ENCODE measurements at regions not wholly inside any gene's neighbourhood (a gene's known extent, or its start where the extent isn't known, plus 50 kb on each side); places are given as distances from the start of the nearest gene placed in this dataset.

DNA sequence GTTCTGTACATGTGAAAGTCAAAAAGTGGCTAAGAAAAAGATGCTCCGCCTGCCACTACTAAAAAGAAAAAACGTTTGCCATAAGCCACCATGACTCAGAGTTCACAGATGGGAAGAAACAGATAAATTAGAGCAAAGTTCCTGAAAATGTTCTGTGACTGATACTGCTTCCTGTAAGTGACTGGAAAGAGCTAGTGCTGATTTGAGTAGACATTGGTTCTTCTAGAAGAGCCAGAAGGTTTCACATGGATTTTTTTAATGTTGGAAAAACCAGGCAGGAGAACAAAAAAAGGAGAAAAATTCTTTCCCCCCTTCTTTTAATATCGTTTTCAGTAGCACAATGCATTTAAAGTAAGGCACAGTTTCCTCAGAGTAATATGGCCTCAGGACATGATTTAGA is 221.4 kb downstream of the HLX start:
- H3K36me3 ChIP-seq (ENCODE audit: control insufficient read depth, insufficient read depth, low read length) = no peaks in the 10 kb centered on the region
- H3K27ac ChIP-seq (ENCODE audit: low read length) = peak overlapping the region; percentile 42
- no peak overlapping the region for H3K4me3 ChIP-seq (ENCODE audit: low read length)
- DNase-seq = peak; percentile 86
- WGBS (ENCODE audit: insufficient coverage) = 40% methylated on average over 2 of the region's 3 CpGs
- H3K27me3 ChIP-seq (ENCODE audit: control insufficient read depth, insufficient read depth, low read length) = no peaks in the 10 kb centered on the region
- H3K4me1 ChIP-seq (ENCODE audit: control insufficient read depth, insufficient read depth, low read length) = no peaks in the 10 kb centered on the region
- no peaks in the 10 kb centered on the region for H3K9me3 ChIP-seq (replicated peaks; ENCODE audit: control insufficient read depth, low read depth, low read length)

DNA sequence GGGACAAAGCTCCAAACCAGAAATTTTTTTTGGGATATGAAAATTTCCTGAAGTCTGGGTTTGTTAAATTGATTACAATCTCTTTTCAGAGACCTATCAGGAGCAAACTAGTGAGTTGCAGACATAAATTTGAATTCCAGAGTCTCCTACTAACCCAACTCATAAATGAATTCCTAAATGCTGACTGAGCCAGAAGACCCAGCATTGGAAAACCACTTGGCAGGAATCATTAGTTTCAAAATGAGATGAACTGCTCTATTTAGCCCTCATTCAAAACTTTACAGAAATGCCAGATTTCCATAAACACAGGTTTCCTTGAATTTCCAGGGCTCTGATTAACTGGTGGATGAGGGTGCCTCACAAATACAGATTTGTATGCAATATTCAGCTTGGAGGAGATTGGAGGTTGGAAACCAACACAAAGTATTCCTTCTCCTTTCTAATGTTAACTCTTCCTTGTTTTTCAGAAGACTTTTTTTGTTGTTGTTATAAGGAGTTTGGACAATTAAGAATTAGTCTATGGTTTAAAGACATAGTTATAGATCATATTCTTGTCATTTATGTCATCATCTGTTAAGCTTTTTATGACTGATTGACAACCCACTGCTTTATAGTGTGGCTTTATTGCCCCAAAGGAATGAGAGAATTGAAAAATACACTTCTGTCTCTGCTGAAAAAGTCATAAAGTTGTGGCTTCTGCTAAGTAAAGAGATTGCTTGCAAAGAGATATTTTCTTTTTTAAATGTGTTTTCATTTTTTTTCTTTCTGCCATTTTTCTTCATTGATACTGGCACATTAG is 222.8 kb downstream of the HLX start:
- Histone ChIP-seq H3K27me3 (ENCODE audit: control insufficient read depth, insufficient read depth, low read length) (no peaks in the 10 kb centered on the region), H3K9me3 (replicated peaks; ENCODE audit: control insufficient read depth, low read depth, low read length) (no peaks in the 10 kb centered on the region), H3K4me1 (ENCODE audit: control insufficient read depth, insufficient read depth, low read length) (no peaks in the 10 kb centered on the region), H3K27ac (ENCODE audit: low read length) (no peak overlapping the region), H3K4me3 (ENCODE audit: low read length) (no peak overlapping the region), H3K36me3 (ENCODE audit: control insufficient read depth, insufficient read depth, low read length) (no peaks in the 10 kb centered on the region)
- peak; percentile 92 for DNase-seq

DNA sequence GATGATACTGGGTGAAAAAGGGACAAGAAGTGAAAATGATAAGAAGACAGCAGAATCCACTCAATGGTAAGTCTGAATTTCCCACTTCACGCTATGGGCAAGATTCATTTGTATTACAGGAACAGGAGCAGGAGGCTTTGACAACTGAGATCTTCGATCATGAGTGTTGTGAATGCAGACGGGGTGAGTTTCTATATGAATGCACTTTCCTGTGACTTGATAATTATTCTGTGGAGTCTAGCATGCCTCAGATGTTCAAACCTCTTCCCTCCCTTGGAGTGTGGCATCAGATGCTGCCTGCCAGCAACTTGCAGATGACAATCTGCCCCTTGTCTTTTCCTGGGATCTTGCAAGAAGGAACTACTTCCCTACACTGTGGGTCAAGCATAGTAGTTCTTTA is 225.4 kb downstream of the HLX start:
- Histone ChIP-seq H3K27me3 (ENCODE audit: control insufficient read depth, insufficient read depth, low read length) (no peaks in the 10 kb centered on the region), H3K4me1 (ENCODE audit: control insufficient read depth, insufficient read depth, low read length) (no peaks in the 10 kb centered on the region), H3K36me3 (ENCODE audit: control insufficient read depth, insufficient read depth, low read length) (no peaks in the 10 kb centered on the region), H3K4me3 (ENCODE audit: low read length) (no peak overlapping the region), H3K9me3 (replicated peaks; ENCODE audit: control insufficient read depth, low read depth, low read length) (no peaks in the 10 kb centered on the region), H3K27ac (ENCODE audit: low read length) (no peak overlapping the region)
- WGBS (ENCODE audit: insufficient coverage) = 100% methylated on average over 1 of the region's 3 CpGs
- DNase-seq = no peak

DNA sequence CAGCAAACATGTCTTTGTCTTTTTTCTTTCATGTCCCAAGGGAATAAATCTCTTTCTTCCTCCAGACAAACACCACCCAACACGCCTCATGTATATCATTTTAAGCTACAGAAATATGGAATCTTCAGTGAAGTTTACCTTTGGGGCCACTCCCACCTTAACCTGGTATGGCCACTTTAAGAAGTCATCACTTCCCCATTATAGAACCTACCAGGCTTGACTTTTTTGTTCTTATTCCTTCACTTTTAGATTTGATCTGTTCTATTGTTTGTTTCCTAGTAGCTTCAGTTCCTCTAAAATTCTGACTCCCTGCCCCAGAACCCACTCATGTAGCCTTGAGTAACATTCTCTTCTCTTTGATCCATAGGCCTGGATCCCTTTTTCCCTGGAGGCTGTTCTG is 226.3 kb downstream of the HLX start:
- Histone ChIP-seq H3K9me3 (replicated peaks; ENCODE audit: control insufficient read depth, low read depth, low read length) (no peaks in the 10 kb centered on the region), H3K36me3 (ENCODE audit: control insufficient read depth, insufficient read depth, low read length) (no peaks in the 10 kb centered on the region), H3K27ac (ENCODE audit: low read length) (no peak overlapping the region), H3K4me3 (ENCODE audit: low read length) (no peak overlapping the region), H3K27me3 (ENCODE audit: control insufficient read depth, insufficient read depth, low read length) (no peaks in the 10 kb centered on the region), H3K4me1 (ENCODE audit: control insufficient read depth, insufficient read depth, low read length) (no peaks in the 10 kb centered on the region)
- no CpG with 5 or more reads among the region's 1 CpG for WGBS (ENCODE audit: insufficient coverage)
- no peak for DNase-seq

DNA sequence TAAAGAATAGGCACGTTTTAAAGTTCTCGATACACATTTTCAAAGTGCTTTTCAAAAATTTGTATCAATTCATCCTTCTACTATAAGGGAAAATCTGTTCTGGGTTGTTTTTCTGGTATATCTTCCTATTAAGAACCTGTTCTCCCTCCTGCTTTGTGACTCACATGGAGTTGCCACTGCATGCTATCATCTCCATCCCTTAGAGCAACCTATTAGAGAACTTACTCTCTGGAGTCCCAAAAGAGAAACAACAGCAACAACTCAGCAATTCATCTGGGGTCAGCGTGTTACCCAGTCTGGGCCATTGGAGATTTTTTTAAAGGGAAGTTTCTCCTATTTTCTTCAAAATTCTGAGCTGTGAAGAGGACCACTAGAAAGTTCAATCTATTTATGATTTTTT is 227.4 kb downstream of the HLX start:
- no CpG with 5 or more reads among the region's 3 CpGs for WGBS (ENCODE audit: insufficient coverage)
- Histone ChIP-seq H3K9me3 (replicated peaks; ENCODE audit: control insufficient read depth, low read depth, low read length) (no peaks in the 10 kb centered on the region), H3K27ac (ENCODE audit: low read length) (no peak overlapping the region), H3K4me1 (ENCODE audit: control insufficient read depth, insufficient read depth, low read length) (no peaks in the 10 kb centered on the region), H3K36me3 (ENCODE audit: control insufficient read depth, insufficient read depth, low read length) (no peaks in the 10 kb centered on the region), H3K4me3 (ENCODE audit: low read length) (no peak overlapping the region), H3K27me3 (ENCODE audit: control insufficient read depth, insufficient read depth, low read length) (no peaks in the 10 kb centered on the region)
- no peak for DNase-seq

DNA sequence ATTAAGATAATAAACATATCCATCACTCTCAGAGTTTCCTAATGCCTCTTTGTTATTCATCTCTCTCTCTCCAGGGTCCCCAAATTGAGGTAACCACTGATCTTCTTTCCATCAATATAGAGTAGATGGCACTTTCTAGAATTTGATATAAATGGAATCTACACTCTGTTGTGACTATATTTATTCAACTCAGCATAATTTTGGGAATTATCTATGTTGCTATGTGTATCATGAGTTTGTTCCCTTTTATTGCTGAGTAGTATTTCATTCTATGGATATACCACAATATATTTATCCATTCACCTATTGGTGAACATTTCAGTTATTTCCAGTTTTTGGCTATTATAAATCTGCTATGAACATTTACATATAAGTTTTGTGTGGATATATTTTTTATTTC is 230.7 kb downstream of the HLX start:
- Histone ChIP-seq H3K4me3 (ENCODE audit: low read length) (no peak overlapping the region), H3K27ac (ENCODE audit: low read length) (no peak overlapping the region), H3K27me3 (ENCODE audit: control insufficient read depth, insufficient read depth, low read length) (no peaks in the 10 kb centered on the region), H3K9me3 (replicated peaks; ENCODE audit: control insufficient read depth, low read depth, low read length) (no peaks in the 10 kb centered on the region), H3K36me3 (ENCODE audit: control insufficient read depth, insufficient read depth, low read length) (no peaks in the 10 kb centered on the region), H3K4me1 (ENCODE audit: control insufficient read depth, insufficient read depth, low read length) (no peaks in the 10 kb centered on the region)
- no peak for DNase-seq

DNA sequence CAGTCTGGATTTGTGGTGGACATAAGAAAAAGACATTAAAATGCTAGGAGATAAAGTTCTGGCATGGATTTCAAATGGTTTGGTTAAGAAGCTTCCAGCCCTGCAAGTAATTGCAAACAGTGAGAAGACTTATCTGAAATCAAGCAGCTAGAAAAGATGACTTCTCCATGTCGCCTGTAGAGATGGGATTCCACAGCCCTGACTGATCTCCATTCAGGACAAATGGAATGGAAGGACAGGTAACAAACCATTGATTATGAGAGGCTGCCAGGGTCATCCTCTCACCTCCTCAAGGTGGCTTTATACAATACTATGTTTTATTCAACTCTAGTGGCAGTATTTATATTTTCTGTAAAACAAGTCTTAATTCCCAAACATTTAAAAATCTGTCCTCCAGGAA is 237.9 kb downstream of the HLX start:
- H3K27ac ChIP-seq (ENCODE audit: low read length) = no peak overlapping the region
- DNase-seq = peak; percentile 45
- peaks cover 2% of the 10 kb centered on the region for H3K9me3 ChIP-seq (replicated peaks; ENCODE audit: control insufficient read depth, low read depth, low read length)
- no peaks in the 10 kb centered on the region for H3K27me3 ChIP-seq (ENCODE audit: control insufficient read depth, insufficient read depth, low read length)
- no CpG with 5 or more reads among the region's 1 CpG for WGBS (ENCODE audit: insufficient coverage)
- H3K36me3 ChIP-seq (ENCODE audit: control insufficient read depth, insufficient read depth, low read length) = no peaks in the 10 kb centered on the region
- H3K4me3 ChIP-seq (ENCODE audit: low read length) = no peak overlapping the region
- peaks cover 2% of the 10 kb centered on the region for H3K4me1 ChIP-seq (ENCODE audit: control insufficient read depth, insufficient read depth, low read length)

DNA sequence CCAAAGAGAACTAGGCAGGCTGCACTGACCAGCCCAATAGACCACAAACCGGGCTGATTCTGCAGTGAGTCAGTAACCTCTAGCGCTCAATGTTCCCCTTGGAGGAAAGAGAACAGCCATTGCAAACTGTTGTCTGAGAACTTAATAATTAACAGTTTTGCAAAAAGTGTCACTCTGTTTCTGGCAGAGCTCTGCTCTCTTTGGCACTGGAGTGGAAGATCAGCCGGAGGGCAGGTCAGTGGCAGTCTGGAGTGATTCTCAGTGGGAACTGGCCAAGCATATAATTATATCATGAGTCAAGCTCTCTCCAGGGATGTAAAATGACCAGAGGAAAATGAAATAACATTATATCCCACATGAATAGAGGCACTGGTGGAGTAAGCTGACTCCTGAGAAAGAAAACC is 238.3 kb downstream of the HLX start:
- Histone ChIP-seq H3K4me3 (ENCODE audit: low read length) (no peak overlapping the region), H3K4me1 (ENCODE audit: control insufficient read depth, insufficient read depth, low read length) (peaks cover 2% of the 10 kb centered on the region), H3K36me3 (ENCODE audit: control insufficient read depth, insufficient read depth, low read length) (no peaks in the 10 kb centered on the region), H3K27me3 (ENCODE audit: control insufficient read depth, insufficient read depth, low read length) (no peaks in the 10 kb centered on the region), H3K27ac (ENCODE audit: low read length) (no peak overlapping the region), H3K9me3 (replicated peaks; ENCODE audit: control insufficient read depth, low read depth, low read length) (peaks cover 2% of the 10 kb centered on the region)
- 58% methylated on average over 2 of the region's 3 CpGs for WGBS (ENCODE audit: insufficient coverage)
- peak; percentile 53 for DNase-seq

DNA sequence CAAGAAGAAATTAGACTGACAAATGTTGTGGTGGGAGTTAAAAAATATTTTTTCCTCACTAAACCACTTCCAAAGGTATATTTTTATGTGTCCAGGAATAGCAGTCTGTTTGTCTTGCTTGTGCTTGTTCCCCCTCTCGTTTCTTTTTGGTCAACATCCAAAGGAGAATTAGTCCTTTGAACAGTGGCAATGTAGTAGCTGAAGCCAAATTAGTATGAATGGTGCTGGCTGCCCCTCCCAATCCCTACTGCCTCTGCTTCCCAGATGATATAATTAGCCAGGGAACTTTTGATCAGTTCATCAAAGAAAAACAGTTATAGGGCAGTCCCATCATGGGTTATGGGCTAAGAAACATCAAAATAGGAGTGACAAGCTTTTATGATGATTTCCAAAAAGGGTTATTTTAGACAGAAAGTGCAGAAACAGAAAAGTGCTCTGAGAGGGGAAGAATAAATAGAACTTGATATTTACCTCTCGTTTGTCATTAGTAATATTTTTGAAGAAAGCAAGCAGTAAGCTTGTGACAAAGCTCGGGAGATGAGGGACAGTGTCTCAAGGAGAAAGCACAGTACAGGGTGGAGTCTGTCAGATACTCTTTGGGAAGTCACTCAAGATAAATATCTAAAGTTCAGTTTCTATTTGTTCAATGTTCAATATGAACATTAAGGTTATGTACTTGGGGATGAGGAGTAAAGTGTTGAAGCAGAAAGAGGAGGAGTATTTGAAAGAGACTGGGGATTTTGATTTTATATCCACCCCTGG is 239.1 kb downstream of the HLX start:
- H3K4me3 ChIP-seq (ENCODE audit: low read length) = no peak overlapping the region
- H3K4me1 ChIP-seq (ENCODE audit: control insufficient read depth, insufficient read depth, low read length) = peaks cover 2% of the 10 kb centered on the region

DNA sequence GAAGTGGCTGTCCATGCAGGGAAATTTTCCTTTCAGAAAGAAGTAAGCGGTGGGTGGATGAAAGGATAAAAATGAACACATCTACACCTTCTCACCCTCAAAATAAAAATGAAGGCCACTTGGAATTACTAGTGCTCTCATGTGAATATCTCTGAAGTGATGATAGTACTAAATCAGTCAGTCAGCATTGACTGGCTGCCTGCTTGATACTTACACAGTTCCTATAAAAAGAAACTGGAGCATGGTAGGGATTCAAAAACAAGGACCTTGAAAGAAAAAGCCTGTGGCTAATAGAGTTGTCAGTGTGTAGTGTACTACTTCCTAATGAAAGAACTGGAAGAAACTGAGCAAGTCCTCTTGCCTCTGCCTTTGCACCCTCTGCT is 239.7 kb downstream of the HLX start:
- H3K4me3 ChIP-seq (ENCODE audit: low read length) = no peak overlapping the region
- H3K27me3 ChIP-seq (ENCODE audit: control insufficient read depth, insufficient read depth, low read length) = no peaks in the 10 kb centered on the region
- H3K4me1 ChIP-seq (ENCODE audit: control insufficient read depth, insufficient read depth, low read length) = peaks cover 2% of the 10 kb centered on the region
- no peak overlapping the region for H3K27ac ChIP-seq (ENCODE audit: low read length)
- peaks cover 2% of the 10 kb centered on the region for H3K9me3 ChIP-seq (replicated peaks; ENCODE audit: control insufficient read depth, low read depth, low read length)
- no peak for DNase-seq
- H3K36me3 ChIP-seq (ENCODE audit: control insufficient read depth, insufficient read depth, low read length) = no peaks in the 10 kb centered on the region
- no CpG with 5 or more reads among the region's 1 CpG for WGBS (ENCODE audit: insufficient coverage)

More for the DNA sequence above, 239.1 kb downstream of the HLX start:
- Histone ChIP-seq H3K27ac (ENCODE audit: low read length) (peak overlapping the region; percentile 6), H3K36me3 (ENCODE audit: control insufficient read depth, insufficient read depth, low read length) (no peaks in the 10 kb centered on the region), H3K27me3 (ENCODE audit: control insufficient read depth, insufficient read depth, low read length) (no peaks in the 10 kb centered on the region), H3K9me3 (replicated peaks; ENCODE audit: control insufficient read depth, low read depth, low read length) (peaks cover 2% of the 10 kb centered on the region)
- no peak for DNase-seq
- 76% methylated on average over 2 of the region's 3 CpGs for WGBS (ENCODE audit: insufficient coverage)
